Endodermal cell (in vitro differentiated cells): ENCODE measurements at regions not wholly inside any gene's neighbourhood (a gene's known extent, or its start where the extent isn't known, plus 50 kb on each side); places are given as distances from the start of the nearest gene placed in this dataset.

ENCODE experiments used
- DNase-seq: peaks from one replicate; pipeline ENCODE4 v3.0.0-alpha.2; 2017
- H3K27ac ChIP-seq: 2 replicates; pipeline ENCODE4 v1.5.1; 2013; ENCODE audit warnings: mild to moderate bottlenecking, low read depth, low read length, moderate library complexity
- H3K27me3 ChIP-seq: 2 replicates; pipeline ENCODE4 v1.6.1; 2013; ENCODE audit warnings: mild to moderate bottlenecking, low read length, moderate library complexity; ENCODE audit not compliant: insufficient read depth, control insufficient read depth, poor library complexity, severe bottlenecking
- H3K36me3 ChIP-seq: 2 replicates; pipeline ENCODE4 v1.7.0; 2013; ENCODE audit warnings: mild to moderate bottlenecking, low read length, moderate library complexity; ENCODE audit not compliant: control insufficient read depth, insufficient read depth
- H3K4me1 ChIP-seq: one replicate; pipeline ENCODE4 v1.7.0; 2013; ENCODE audit warnings: low read length; ENCODE audit not compliant: control insufficient read depth, insufficient read depth
- H3K4me3 ChIP-seq: 2 replicates; pipeline ENCODE4 v1.5.1; 2013; ENCODE audit warnings: mild to moderate bottlenecking, low read length, moderate library complexity
- H3K9ac ChIP-seq: 2 replicates; pipeline ENCODE4 v1.6.1; 2013; ENCODE audit warnings: mild to moderate bottlenecking, low read length, moderate library complexity; ENCODE audit not compliant: poor library complexity, severe bottlenecking; ENCODE audit errors: extremely low read depth
- H3K9me3 ChIP-seq: 2 replicates; pipeline ENCODE4 v1.6.1; 2013; ENCODE audit warnings: mild to moderate bottlenecking, low read length, moderate library complexity; ENCODE audit not compliant: control insufficient read depth
- H3K27ac Mint-ChIP-seq: 2 replicates; pipeline ENCODE4 v1.8.0; 2020; ENCODE audit warnings: mixed read lengths
- H3K27me3 Mint-ChIP-seq: 2 replicates; pipeline ENCODE4 v1.8.0; 2021; ENCODE audit warnings: mild to moderate bottlenecking, mixed read lengths; ENCODE audit not compliant: insufficient read depth
- H3K36me3 Mint-ChIP-seq: 2 replicates; pipeline ENCODE4 v1.8.0; 2020; ENCODE audit warnings: low read depth, mixed read lengths
- H3K4me1 Mint-ChIP-seq: 2 replicates; pipeline ENCODE4 v1.8.0; 2020; ENCODE audit warnings: mixed read lengths
- H3K4me3 Mint-ChIP-seq: 2 replicates; pipeline ENCODE4 v1.8.0; 2020; ENCODE audit warnings: mild to moderate bottlenecking, moderate library complexity, mixed read lengths
- H3K9me3 Mint-ChIP-seq: 2 replicates; pipeline ENCODE4 v1.8.0; 2020; ENCODE audit warnings: mild to moderate bottlenecking, mixed read lengths
- WGBS, 2 experiments: methylation state at CpG; one replicate each; pipeline versions ENCODE4 v1.1.5 to v1.1.7; 2013; ENCODE audit warnings: missing lambda C conversion rate in 2 of 2, mixed read lengths in 1 of 2; ENCODE audit not compliant: insufficient coverage in 1 of 2, insufficient read length in 1 of 2; 5-methylcytosine and 5-hydroxymethylcytosine counted together
- TF ChIP-seq, protein P1 (sequence below): fragments of 200-600 bp; sonication (generic); conservative IDR thresholded peaks from 2 replicates; pipeline ENCODE4 v1.5.0; 2021; ENCODE audit warnings: antibody characterized with exemption, mild to moderate bottlenecking

- Mint-ChIP-seq H3K27ac (no peak overlapping the region), H3K27me3 (no peaks in the 10 kb centered on the region), H3K4me3 (no peak overlapping the region), H3K9me3 (peaks cover 99% of the 10 kb centered on the region), H3K4me1 (no peaks in the 10 kb centered on the region), H3K36me3 (peaks cover 16% of the 10 kb centered on the region)
- Histone ChIP-seq H3K36me3 (no peaks in the 10 kb centered on the region), H3K9me3 (peaks cover 51% of the 10 kb centered on the region), H3K27ac (no peak overlapping the region), H3K4me1 (no peaks in the 10 kb centered on the region), H3K4me3 (no peak overlapping the region), H3K27me3 (no peaks in the 10 kb centered on the region), H3K9ac (no peak overlapping the region)
- TF ChIP-seq, protein P1, sequence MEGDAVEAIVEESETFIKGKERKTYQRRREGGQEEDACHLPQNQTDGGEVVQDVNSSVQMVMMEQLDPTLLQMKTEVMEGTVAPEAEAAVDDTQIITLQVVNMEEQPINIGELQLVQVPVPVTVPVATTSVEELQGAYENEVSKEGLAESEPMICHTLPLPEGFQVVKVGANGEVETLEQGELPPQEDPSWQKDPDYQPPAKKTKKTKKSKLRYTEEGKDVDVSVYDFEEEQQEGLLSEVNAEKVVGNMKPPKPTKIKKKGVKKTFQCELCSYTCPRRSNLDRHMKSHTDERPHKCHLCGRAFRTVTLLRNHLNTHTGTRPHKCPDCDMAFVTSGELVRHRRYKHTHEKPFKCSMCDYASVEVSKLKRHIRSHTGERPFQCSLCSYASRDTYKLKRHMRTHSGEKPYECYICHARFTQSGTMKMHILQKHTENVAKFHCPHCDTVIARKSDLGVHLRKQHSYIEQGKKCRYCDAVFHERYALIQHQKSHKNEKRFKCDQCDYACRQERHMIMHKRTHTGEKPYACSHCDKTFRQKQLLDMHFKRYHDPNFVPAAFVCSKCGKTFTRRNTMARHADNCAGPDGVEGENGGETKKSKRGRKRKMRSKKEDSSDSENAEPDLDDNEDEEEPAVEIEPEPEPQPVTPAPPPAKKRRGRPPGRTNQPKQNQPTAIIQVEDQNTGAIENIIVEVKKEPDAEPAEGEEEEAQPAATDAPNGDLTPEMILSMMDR = no peak
- DNase-seq = no peak
- 90 to 96% methylated on average over 20 to 24 of the region's 24 CpGs for WGBS, 2 experiments
Measured at GRCh38 chr12:34205401-34205800, 183.1 kb downstream of the ALG10 start.

DNA sequence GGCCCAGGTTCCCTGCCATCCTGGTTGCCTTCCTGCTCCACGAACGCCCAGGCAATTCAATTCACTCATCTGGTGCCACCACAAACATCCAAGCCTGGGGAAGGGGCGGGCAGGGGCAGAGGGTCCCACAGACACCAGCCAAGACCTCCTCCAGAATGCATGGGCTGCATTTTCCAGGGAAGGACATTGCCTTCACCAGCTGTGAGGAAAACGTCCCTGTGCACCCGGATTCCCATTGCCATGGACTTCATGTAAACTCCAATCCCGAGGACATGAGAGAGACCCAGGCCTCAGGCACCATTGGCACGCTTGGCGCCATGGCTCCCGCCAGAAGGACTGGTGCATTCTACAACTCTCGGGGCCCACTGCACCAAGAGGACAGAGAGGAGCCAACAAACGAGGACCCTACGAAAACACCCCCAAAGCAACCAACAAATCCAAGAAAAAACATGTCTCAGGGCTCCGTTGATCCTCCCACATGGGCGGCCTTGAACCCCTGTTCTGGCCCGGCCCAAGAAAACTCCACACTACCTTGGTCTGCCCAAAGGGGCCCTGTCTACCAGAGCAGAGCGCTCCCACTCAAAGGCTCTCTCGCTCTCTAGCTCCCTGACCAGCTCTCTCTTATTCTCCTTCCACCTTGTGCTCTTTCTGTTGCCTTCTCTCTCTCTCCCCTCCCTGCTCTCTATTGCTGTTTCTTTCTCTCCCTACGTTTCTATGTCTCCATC, 183.9 kb downstream of the ALG10 start:
- TF ChIP-seq, protein P1 = no peak
- Histone ChIP-seq H3K36me3 (no peaks in the 10 kb centered on the region), H3K27me3 (no peaks in the 10 kb centered on the region), H3K27ac (no peak overlapping the region), H3K4me1 (no peaks in the 10 kb centered on the region), H3K4me3 (no peak overlapping the region), H3K9ac (no peak overlapping the region), H3K9me3 (peaks cover 58% of the 10 kb centered on the region)
- Mint-ChIP-seq H3K36me3 (peaks cover 16% of the 10 kb centered on the region), H3K4me3 (no peak overlapping the region), H3K9me3 (peaks cover 100% of the 10 kb centered on the region), H3K27me3 (peaks cover 1% of the 10 kb centered on the region), H3K4me1 (no peaks in the 10 kb centered on the region), H3K27ac (no peak overlapping the region)
- 63 to 79% methylated on average over 11 to 18 of the region's 18 CpGs for WGBS, 2 experiments
- DNase-seq = no peak

- DNase-seq = no peak
- no peak overlapping the region for H3K27ac Mint-ChIP-seq
- no peak overlapping the region for H3K4me3 Mint-ChIP-seq
- Histone ChIP-seq H3K27me3 (no peaks in the 10 kb centered on the region), H3K9ac (no peak overlapping the region), H3K4me1 (no peaks in the 10 kb centered on the region), H3K9me3 (peaks cover 58% of the 10 kb centered on the region), H3K27ac (no peak overlapping the region), H3K4me3 (no peak overlapping the region), H3K36me3 (no peaks in the 10 kb centered on the region)
- H3K4me1 Mint-ChIP-seq = no peaks in the 10 kb centered on the region
- 88 to 93% methylated on average over 7 to 11 of the region's 11 CpGs for WGBS, 2 experiments
- TF ChIP-seq, protein P1 = no peak
- H3K27me3 Mint-ChIP-seq = peaks cover 1% of the 10 kb centered on the region
- H3K9me3 Mint-ChIP-seq = peaks cover 100% of the 10 kb centered on the region
- peaks cover 19% of the 10 kb centered on the region for H3K36me3 Mint-ChIP-seq
Measured at GRCh38 chr12:34207858-34208257, 185.6 kb downstream of the ALG10 start.
